ENCODE measurements at regions not wholly inside any gene's neighbourhood (a gene's known extent, or its start where the extent isn't known, plus 50 kb on each side); places are given as distances from the start of the nearest gene placed in this dataset.

DNA sequence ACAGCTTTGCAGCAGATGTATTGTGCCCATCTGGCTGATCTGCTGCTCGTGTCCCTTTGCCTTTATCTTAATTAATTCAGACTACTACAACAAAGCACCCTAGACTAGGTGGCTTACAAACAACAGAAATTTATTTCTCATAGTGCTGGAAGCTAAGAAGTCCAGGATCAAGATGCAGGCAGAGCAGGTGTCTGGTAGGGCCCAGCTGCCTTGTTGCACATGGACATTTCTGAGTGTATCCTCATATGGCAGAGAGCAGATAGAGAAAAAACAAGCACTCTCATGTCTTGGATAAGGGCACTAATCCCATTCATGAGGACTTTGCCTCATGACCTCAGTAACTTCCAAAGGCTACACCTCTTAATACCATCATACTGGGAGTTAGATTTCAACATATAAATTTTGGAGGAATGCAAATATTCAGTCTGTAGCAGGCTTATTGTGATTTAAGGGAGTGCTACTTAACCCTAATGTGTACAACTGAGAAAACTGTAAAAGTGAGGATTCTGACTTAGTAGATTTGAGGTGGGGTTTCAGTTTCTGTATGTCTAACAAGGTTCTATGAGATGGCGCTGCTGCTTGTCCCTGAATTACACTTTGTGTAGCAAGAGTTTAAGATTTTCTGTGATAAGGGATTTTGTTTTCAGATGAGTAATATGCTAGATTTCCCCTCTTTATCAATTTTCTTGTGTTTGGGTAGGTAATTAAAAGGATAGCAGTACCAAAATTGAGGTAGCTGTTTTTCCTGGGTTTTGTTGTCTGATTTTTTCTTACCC lies 473.2 kb upstream of the TECRL start:
- Mint-ChIP-seq H3K4me3 (no peak overlapping the region), H3K36me3 (ENCODE audit: low read depth) (no peaks in the 10 kb centered on the region), H3K27me3 (no peaks in the 10 kb centered on the region), H3K9me3 (ENCODE audit: low read depth) (peaks cover 4% of the 10 kb centered on the region), H3K4me1 (peaks cover 19% of the 10 kb centered on the region), H3K27ac (no peak overlapping the region)
- ATAC-seq (peak; percentile 75), DNase-seq (peak; percentile 9)
- intact Hi-C loops (cut with DNase I, micrococcal nuclease) = no loop called here
- POLR2A ChIA-PET = no interaction called here
- CTCF ChIA-PET = interaction anchor here (1.1 kb wide), 1 partner anchor 21 kb away, joined by 3 read pairs; no protein-coding TSS in a partner anchor

DNA sequence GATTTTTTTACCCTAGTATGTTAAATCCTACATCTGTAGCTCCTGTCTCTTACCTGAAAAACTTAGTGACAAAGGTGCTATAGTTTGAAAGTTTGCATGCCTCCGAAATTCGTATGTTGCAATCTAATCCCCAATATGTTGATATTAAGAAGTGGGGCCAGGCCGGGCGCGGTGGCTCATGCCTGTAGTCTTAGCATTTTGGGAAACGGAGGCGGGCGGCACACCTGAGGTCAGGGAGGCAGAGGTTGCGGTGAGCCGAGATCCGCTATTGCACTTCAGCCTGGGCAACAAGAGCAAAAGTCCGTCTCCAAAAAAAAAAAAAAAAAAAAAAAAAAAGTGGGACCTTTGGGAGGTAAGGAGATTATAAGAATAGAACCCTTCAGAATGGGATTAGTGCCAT lies 471.3 kb upstream of the TECRL start:
- H3K27me3 Mint-ChIP-seq = no peaks in the 10 kb centered on the region
- no peak overlapping the region for H3K27ac Mint-ChIP-seq
- H3K4me3 Mint-ChIP-seq = no peak overlapping the region
- peaks cover 4% of the 10 kb centered on the region for H3K9me3 Mint-ChIP-seq (ENCODE audit: low read depth)
- ChIA-PET POLR2A (no interaction called here), CTCF (no interaction called here)
- peaks cover 19% of the 10 kb centered on the region for H3K4me1 Mint-ChIP-seq
- ATAC-seq (no peak), DNase-seq (no peak)
- intact Hi-C loops (cut with DNase I, micrococcal nuclease) = no loop called here
- no peaks in the 10 kb centered on the region for H3K36me3 Mint-ChIP-seq (ENCODE audit: low read depth)

DNA sequence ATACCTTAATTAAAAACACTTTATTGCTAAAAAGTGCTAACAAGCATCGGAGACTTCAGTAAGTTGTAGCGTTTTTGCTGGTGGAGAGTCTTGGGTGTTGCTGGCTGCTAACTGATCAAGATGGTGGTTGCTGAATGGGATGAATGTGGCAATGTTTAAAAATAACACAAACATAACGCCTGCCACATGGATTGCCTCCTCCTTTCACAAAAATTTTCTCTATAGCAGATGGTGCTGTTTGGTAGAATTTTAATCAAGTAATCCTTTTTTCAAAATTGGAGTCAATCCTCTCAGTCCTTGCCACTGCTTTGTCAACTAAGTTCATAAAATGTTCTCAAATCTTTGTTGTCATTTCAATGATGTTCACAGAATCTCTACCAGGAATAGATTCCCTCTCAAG lies 466.8 kb upstream of the TECRL start:
- H3K4me3 Mint-ChIP-seq = no peak overlapping the region
- peaks cover 8% of the 10 kb centered on the region for H3K9me3 Mint-ChIP-seq (ENCODE audit: low read depth)
- CTCF ChIA-PET = no interaction called here

DNA sequence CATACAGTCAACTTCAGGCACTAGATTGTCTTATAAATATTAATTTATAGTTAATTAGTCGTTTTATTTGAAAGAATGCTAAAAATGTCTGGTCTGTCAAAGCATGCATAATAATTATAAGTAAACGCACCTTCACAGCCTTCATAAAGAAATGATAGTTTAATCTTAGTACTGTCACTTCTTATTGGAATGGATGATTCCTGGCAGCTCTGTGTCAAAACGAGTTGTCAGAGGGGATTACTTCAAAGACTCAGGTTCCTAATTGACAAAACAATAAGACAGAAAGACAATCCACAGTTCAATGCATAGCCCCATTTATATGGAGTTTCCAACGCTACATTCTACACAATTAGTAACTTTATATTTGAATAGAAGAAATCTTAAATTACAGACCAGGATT lies 461.3 kb upstream of the TECRL start:
- Mint-ChIP-seq H3K4me1 (no peaks in the 10 kb centered on the region), H3K9me3 (ENCODE audit: low read depth) (peaks cover 9% of the 10 kb centered on the region)

More for the DNA sequence above, 466.8 kb upstream of the TECRL start:
- ATAC-seq (no peak), DNase-seq (no peak)
- no peaks in the 10 kb centered on the region for H3K36me3 Mint-ChIP-seq (ENCODE audit: low read depth)
- intact Hi-C loops (cut with DNase I, micrococcal nuclease) = no loop called here
- H3K27ac Mint-ChIP-seq = no peak overlapping the region
- POLR2A ChIA-PET = no interaction called here
- H3K4me1 Mint-ChIP-seq = no peaks in the 10 kb centered on the region
- H3K27me3 Mint-ChIP-seq = no peaks in the 10 kb centered on the region

DNA sequence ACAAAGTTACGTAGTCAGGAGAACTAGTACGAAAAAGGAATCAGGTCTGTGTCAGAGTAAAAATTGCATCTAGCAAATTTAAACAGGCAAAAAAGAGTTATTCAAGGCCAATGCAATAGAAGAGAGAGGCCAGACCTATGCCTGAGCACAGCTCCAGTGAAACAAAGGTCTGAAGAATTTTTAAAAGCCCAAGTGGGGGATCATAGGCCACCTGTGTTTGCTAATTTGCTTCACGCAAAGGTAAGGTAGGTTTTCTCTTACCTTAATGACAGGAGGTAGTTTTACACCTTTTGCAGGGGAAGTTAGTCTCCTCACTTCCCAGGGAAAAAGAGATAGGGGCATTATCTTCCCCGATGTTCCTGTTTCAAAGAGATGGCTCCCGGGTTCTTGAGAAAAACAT lies 448.6 kb upstream of the TECRL start:
- Mint-ChIP-seq H3K27me3 (no peaks in the 10 kb centered on the region), H3K36me3 (ENCODE audit: low read depth) (no peaks in the 10 kb centered on the region), H3K27ac (no peak overlapping the region), H3K4me3 (no peak overlapping the region), H3K9me3 (ENCODE audit: low read depth) (peaks cover 2% of the 10 kb centered on the region), H3K4me1 (no peaks in the 10 kb centered on the region)
- ATAC-seq = no peak
- POLR2A ChIA-PET = no interaction called here
- no peak for DNase-seq
- intact Hi-C loops (cut with DNase I, micrococcal nuclease) = no loop called here
- CTCF ChIA-PET = no interaction called here

More for the DNA sequence above, 461.3 kb upstream of the TECRL start:
- no peak for DNase-seq
- intact Hi-C loops (cut with DNase I, micrococcal nuclease) = no loop called here
- ATAC-seq = no peak
- H3K27ac Mint-ChIP-seq = no peak overlapping the region
- CTCF ChIA-PET = interaction anchor here (0.6 kb wide), 1 partner anchor 194 kb away, joined by 4 read pairs; no protein-coding TSS in a partner anchor
- H3K36me3 Mint-ChIP-seq (ENCODE audit: low read depth) = no peaks in the 10 kb centered on the region
- POLR2A ChIA-PET = no interaction called here
- H3K4me3 Mint-ChIP-seq = no peak overlapping the region
- no peaks in the 10 kb centered on the region for H3K27me3 Mint-ChIP-seq

DNA sequence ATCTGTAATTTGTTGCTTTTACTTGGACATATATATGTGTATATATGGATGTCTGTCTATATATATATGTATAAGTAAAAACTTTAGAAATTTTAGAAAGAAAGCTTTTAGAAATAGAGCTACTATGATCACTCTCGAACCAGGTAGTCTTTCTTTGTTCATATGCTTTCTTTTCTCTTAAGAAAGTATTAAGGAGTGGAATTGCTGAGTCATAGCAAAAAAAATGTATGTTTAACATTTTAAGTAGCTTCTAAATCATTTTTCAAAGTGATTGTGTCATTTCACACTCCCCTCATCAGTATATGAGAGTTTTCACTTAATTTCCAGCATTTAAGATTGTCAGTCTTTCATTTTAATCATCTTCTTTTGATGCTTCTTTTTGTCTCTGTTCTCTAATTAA lies 447.9 kb upstream of the TECRL start:
- H3K27me3 Mint-ChIP-seq = no peaks in the 10 kb centered on the region

DNA sequence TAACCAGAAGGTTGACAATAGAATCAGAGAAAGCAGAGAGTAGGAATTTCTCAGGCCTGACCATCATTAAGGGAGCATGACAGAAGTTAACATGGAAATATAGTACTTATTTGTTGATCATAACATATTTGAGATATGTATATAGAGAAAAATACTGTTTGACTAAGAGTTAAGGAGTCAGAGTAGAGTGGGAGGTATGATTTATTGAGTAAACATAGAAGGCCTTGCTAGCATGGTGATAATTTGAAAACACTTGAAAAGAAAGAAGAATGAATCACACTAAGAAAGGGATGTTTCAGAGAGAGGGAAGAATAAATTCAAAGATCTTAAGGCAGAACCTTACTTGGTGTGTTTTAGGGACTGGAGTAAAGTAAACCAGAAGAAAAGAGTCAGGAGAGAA lies 437.2 kb upstream of the TECRL start:
- H3K9me3 Mint-ChIP-seq (ENCODE audit: low read depth) = peaks cover 4% of the 10 kb centered on the region
- H3K27ac Mint-ChIP-seq = no peak overlapping the region
- CTCF ChIA-PET = no interaction called here
- DNase-seq (no peak), ATAC-seq (no peak)
- no peaks in the 10 kb centered on the region for H3K4me1 Mint-ChIP-seq
- H3K36me3 Mint-ChIP-seq (ENCODE audit: low read depth) = no peaks in the 10 kb centered on the region
- intact Hi-C loops (cut with DNase I, micrococcal nuclease) = no loop called here
- no peaks in the 10 kb centered on the region for H3K27me3 Mint-ChIP-seq
- H3K4me3 Mint-ChIP-seq = no peak overlapping the region
- POLR2A ChIA-PET = no interaction called here

More for the DNA sequence above, 447.9 kb upstream of the TECRL start:
- DNase-seq (no peak), ATAC-seq (no peak)
- ChIA-PET CTCF (no interaction called here), POLR2A (no interaction called here)
- intact Hi-C loops (cut with DNase I, micrococcal nuclease) = no loop called here
- Mint-ChIP-seq H3K9me3 (ENCODE audit: low read depth) (peaks cover 3% of the 10 kb centered on the region), H3K27ac (no peak overlapping the region), H3K4me3 (no peak overlapping the region), H3K4me1 (no peaks in the 10 kb centered on the region), H3K36me3 (ENCODE audit: low read depth) (no peaks in the 10 kb centered on the region)

DNA sequence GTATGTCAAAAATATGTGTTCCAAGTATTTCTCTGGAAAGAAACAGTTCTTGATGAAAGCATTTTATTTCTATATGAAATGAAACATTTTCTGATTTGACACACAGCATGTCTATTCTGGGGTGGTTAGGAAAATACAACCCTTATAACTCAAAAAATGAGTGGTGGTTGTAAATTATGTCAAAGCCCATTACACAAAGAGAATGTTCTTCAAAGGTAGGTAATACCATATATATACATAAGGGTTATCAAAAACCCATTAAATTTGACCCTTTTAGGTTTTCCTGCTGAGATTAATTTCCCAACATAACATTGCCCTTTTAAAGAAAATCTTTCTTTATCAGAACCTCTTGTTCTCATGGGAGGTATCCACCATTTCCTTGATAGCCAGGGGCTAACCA lies 420.5 kb upstream of the TECRL start:
- Mint-ChIP-seq H3K27ac (no peak overlapping the region), H3K9me3 (ENCODE audit: low read depth) (peaks cover under 1% of the 10 kb centered on the region), H3K4me3 (no peak overlapping the region), H3K4me1 (no peaks in the 10 kb centered on the region), H3K27me3 (no peaks in the 10 kb centered on the region), H3K36me3 (ENCODE audit: low read depth) (no peaks in the 10 kb centered on the region)
- ATAC-seq (no peak), DNase-seq (no peak)
- ChIA-PET POLR2A (no interaction called here), CTCF (no interaction called here)
- intact Hi-C loops (cut with DNase I, micrococcal nuclease) = no loop called here

DNA sequence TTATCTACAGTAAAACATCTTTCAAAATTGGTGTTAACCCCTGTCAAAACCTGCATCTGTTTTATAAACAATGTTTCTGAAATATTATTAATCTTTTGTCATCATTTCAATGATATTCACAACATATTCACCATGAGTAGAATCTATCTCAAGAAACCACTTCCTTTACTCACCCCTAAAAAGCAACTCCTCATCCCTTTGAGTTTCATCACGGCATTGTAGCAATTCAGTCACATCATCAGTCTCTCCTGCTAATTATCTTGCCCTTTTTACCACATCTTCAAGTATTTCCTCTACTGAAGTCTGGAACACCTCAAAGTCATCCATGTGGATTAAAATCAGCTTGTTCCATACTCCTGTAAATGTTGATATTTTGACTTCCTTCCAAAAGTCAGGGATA lies 415.3 kb upstream of the TECRL start:
- intact Hi-C loops (cut with DNase I, micrococcal nuclease) = no loop called here

DNA sequence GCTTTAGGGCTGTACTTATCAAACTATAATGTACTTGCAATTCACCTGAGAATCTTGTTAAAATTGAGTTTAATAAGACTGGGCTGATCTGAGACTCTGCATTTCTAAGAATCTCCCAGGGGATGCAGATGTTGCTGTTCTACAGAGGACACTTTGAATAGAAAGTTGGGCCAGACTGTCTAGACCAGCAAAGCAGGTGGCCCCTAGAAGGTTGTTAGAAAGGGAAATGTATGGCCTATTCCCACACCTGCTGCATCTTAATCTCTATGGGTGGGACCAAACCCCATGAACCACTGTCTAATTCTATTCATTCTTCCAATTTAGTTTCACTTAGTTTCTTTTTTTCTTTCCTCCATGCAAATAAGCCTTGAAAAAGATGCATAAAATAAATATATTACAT lies 413.2 kb upstream of the TECRL start:
- CTCF ChIA-PET = no interaction called here
- H3K27ac Mint-ChIP-seq = no peak overlapping the region
- ATAC-seq (no peak), DNase-seq (no peak)
- intact Hi-C loops (cut with DNase I, micrococcal nuclease) = no loop called here
- H3K4me1 Mint-ChIP-seq = no peaks in the 10 kb centered on the region
- peaks cover 6% of the 10 kb centered on the region for H3K9me3 Mint-ChIP-seq (ENCODE audit: low read depth)
- H3K36me3 Mint-ChIP-seq (ENCODE audit: low read depth) = no peaks in the 10 kb centered on the region
- no peak overlapping the region for H3K4me3 Mint-ChIP-seq
- H3K27me3 Mint-ChIP-seq = no peaks in the 10 kb centered on the region
- POLR2A ChIA-PET = no interaction called here

More for the DNA sequence above, 415.3 kb upstream of the TECRL start:
- POLR2A ChIA-PET = no interaction called here
- Mint-ChIP-seq H3K36me3 (ENCODE audit: low read depth) (no peaks in the 10 kb centered on the region), H3K27ac (no peak overlapping the region), H3K4me3 (no peak overlapping the region), H3K9me3 (ENCODE audit: low read depth) (peaks cover 4% of the 10 kb centered on the region), H3K27me3 (no peaks in the 10 kb centered on the region), H3K4me1 (no peaks in the 10 kb centered on the region)
- ATAC-seq (no peak), DNase-seq (no peak)
- CTCF ChIA-PET = no interaction called here

DNA sequence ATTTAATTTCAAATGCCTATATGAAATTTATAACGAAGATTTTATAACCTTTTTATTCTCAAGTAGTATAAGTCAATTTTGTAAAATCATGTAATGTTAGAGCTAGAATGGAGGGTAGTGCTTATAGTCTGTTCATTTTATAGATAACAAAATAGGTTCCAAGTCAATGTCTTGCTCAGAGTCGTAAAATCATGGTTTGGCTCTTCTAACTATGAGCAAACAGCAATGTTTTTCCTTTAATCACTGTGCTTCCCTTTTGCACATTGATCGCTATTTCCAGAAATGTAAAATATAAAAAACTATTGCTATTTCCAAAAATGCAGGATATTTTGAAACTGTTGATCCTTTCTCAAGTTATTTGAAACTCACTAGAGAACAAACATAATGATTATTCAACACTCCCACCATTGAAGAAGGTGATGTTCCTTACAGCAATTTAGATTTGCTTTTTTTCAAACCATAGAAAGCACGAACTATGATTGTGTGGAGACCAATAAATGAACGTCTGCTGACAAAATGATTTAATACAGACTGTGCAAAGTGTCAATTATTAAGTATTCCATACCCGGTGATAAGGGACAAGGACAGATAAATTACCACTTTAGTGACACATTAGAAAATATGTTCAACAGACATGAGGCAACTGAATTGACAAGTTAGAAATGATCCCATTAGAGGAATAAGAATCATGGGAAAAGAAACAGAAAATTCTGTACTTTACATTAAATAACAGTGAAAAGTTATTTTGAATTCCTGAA lies 412.1 kb upstream of the TECRL start:
- intact Hi-C loops (cut with DNase I, micrococcal nuclease) = no loop called here
- ATAC-seq = no peak
- CTCF ChIA-PET = no interaction called here

DNA sequence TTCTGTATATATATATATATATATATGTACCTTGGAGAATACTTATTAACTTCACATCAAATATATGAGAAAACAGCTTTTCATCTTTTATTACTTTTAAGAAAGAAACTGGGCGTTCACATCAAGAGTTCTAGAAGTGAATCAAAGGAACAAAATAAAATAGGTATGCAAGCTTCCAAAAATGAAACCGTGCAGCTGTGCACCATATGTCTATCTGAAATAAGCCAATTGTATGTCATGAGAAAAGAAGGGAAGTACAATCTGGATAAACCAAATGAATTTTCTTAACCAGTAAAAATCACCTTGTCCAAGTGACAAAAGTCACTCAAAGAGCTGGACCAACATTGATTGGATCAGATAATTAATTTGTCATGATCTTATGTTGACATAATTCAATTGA lies 405.4 kb upstream of the TECRL start:
- ChIA-PET CTCF (interaction anchor here (0.5 kb wide), 1 partner anchor 11 kb away, joined by 3 read pairs; no protein-coding TSS in a partner anchor), POLR2A (no interaction called here)
- Mint-ChIP-seq H3K27me3 (no peaks in the 10 kb centered on the region), H3K4me3 (no peak overlapping the region), H3K36me3 (ENCODE audit: low read depth) (no peaks in the 10 kb centered on the region), H3K4me1 (no peaks in the 10 kb centered on the region), H3K9me3 (ENCODE audit: low read depth) (peaks cover 1% of the 10 kb centered on the region), H3K27ac (no peak overlapping the region)
- intact Hi-C loops (cut with DNase I, micrococcal nuclease) = no loop called here
- no peak for DNase-seq
- no peak for ATAC-seq

More for the DNA sequence above, 412.1 kb upstream of the TECRL start:
- no peaks in the 10 kb centered on the region for H3K4me1 Mint-ChIP-seq
- POLR2A ChIA-PET = no interaction called here
- no peaks in the 10 kb centered on the region for H3K27me3 Mint-ChIP-seq
- H3K9me3 Mint-ChIP-seq (ENCODE audit: low read depth) = peaks cover 6% of the 10 kb centered on the region
- no peak for DNase-seq
- no peaks in the 10 kb centered on the region for H3K36me3 Mint-ChIP-seq (ENCODE audit: low read depth)
- no peak overlapping the region for H3K4me3 Mint-ChIP-seq
- no peak overlapping the region for H3K27ac Mint-ChIP-seq
